ENCODE measurements at regions not wholly inside any gene's neighbourhood (a gene's known extent, or its start where the extent isn't known, plus 50 kb on each side); places are given as distances from the start of the nearest gene placed in this dataset.
A peak's percentile ranks its signal among the peaks of the same experiment; 100 is the strongest.
"Not testable (repeated sequence)": the region's sequence is repeated elsewhere in the genome, so short reads cannot be mapped to it uniquely, and the experiment has no call there.

DNA sequence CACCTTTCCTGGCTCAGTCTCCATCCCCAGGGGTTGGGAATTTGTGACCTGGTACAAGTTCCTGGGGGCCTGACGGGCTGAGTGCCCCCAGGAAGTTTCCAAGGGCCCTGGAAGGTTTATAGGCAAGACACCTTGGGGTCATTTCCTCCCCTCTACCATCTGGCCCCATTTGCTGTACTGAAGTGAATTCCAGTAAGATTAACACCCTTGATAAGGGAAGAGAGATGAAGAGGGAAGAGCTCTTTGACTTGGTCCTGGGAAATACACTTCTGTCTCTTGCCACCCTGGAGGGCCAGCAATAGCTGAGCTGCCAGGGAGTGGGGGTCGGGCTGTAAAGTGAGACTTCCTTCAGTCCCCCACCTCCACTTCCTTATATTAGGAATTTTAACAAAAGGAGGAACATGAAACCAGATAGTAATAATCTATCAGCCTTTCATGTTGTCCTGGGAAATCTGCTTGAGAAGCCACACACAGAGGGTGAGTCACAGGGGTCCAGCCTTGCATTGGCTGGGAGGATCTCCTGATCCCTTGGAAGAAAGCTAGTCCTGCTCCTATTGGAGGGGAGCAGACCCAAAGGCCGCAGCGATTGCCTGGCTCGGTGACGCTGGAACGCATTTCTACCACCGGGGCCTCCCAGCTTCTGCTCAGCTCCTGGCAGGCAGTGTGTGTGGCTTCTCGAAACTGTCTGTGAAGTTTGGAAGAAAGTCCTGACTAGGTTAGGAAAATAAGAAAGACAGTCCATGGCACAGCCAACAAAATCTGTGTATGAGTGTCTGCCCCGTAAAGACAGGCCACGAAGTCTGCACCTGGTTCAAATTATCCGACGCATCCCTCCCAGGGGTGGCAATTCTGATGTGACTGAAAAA is 87.3 kb downstream of the ACAA2 start:
- Histone ChIP-seq H3K27ac (no peak overlapping the region), H3K27me3 (no peaks in the 10 kb centered on the region), H3K4me1 (peaks cover 34% of the 10 kb centered on the region), H3K4me3 (no peak overlapping the region), H3K9me3 (no peaks in the 10 kb centered on the region), H3K36me3 (no peaks in the 10 kb centered on the region)
- intact Hi-C loops (cut with DNase I): no loop called here
- DNase-seq: no peak
- TF ChIP-seq, protein P1, sequence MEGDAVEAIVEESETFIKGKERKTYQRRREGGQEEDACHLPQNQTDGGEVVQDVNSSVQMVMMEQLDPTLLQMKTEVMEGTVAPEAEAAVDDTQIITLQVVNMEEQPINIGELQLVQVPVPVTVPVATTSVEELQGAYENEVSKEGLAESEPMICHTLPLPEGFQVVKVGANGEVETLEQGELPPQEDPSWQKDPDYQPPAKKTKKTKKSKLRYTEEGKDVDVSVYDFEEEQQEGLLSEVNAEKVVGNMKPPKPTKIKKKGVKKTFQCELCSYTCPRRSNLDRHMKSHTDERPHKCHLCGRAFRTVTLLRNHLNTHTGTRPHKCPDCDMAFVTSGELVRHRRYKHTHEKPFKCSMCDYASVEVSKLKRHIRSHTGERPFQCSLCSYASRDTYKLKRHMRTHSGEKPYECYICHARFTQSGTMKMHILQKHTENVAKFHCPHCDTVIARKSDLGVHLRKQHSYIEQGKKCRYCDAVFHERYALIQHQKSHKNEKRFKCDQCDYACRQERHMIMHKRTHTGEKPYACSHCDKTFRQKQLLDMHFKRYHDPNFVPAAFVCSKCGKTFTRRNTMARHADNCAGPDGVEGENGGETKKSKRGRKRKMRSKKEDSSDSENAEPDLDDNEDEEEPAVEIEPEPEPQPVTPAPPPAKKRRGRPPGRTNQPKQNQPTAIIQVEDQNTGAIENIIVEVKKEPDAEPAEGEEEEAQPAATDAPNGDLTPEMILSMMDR (IDR thresholded peaks at IDR 0.05): no peak
- ATAC-seq: peak; percentile 49

DNA sequence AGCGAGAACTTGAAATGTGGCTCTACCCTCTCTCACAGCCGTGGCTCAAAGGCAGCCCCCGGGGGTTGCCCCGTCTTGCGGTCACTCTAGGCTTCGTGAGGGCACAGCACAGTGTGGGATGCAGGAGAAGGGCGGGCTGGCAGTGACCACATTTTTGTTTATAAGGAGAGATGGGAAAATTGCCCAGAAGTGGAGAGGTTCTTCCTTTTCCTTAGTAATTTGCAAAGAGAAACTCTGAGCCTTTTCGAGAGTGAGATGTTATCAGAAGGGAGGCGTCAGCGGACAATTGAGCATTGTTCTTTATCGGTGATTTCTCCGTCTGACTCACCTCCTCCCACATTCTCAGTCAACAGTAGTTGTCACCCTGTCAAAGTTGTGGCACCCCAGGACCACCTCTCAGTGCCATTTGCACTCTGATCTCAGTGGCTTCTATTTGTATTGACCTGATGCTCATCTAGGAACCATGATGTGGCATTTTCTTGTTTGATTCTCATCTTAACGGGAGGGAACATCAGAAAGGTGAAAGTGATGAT is 89.6 kb downstream of the ACAA2 start:
- intact Hi-C loops (cut with DNase I): no loop called here
- TF ChIP-seq, protein P1 (IDR thresholded peaks at IDR 0.05): no peak

DNA sequence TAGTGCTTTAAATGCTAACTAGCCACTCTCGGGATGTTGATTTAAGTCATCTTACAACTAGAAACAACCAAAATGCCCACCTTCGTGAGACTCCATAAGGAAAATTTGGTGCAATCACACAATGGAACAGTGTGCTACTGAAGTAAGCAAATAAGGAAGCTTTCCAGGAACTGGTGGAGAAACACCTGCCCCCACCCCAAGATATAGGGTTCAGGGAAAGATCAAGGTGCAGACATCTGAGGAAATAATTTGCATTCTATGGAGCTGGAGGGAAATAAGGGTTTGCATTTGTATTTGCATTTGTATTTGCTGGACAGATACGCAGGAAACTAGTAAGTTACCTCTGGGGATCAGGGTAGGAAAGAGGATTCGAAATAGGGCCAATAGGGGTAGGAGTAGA is 90.9 kb downstream of the ACAA2 start:
- H3K36me3 ChIP-seq: no peaks in the 10 kb centered on the region
- intact Hi-C loops (cut with DNase I): no loop called here
- H3K4me3 ChIP-seq: no peak overlapping the region
- peaks cover 15% of the 10 kb centered on the region for H3K4me1 ChIP-seq
- no peaks in the 10 kb centered on the region for H3K27me3 ChIP-seq
- TF ChIP-seq, protein P1 (IDR thresholded peaks at IDR 0.05): no peak
- ATAC-seq (no peak), DNase-seq (no peak)
- H3K27ac ChIP-seq: no peak overlapping the region
- no peaks in the 10 kb centered on the region for H3K9me3 ChIP-seq

More for the DNA sequence above, 89.6 kb downstream of the ACAA2 start:
- Histone ChIP-seq H3K27ac (no peak overlapping the region), H3K4me1 (peaks cover 16% of the 10 kb centered on the region), H3K4me3 (no peak overlapping the region), H3K27me3 (no peaks in the 10 kb centered on the region), H3K36me3 (no peaks in the 10 kb centered on the region), H3K9me3 (no peaks in the 10 kb centered on the region)
- ATAC-seq (peak; percentile 60), DNase-seq (no peak)

DNA sequence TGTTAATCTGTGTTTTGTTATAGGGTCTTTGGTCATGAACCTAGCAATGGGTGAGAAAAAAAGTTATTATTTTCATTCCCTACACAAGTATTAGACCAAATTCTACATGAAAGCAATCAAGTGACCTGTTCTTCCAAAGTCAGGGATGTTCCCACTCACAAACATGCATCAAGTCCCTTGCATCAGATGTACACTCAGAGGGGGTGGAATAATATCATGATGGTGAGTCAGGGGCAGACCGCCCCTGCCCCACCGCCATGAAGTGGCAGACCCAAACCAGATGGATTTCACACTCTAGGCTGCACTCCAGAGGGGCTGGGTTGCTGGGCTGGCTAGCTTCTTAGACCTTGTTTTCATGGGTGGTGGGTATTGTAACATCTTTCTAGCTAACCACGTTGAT is 91.4 kb downstream of the ACAA2 start:
- H3K4me3 ChIP-seq: no peak overlapping the region
- no peaks in the 10 kb centered on the region for H3K9me3 ChIP-seq
- no peaks in the 10 kb centered on the region for H3K27me3 ChIP-seq
- H3K4me1 ChIP-seq: peaks cover 15% of the 10 kb centered on the region
- intact Hi-C loops (cut with DNase I): no loop called here
- TF ChIP-seq, protein P1 (IDR thresholded peaks at IDR 0.05): no peak
- ATAC-seq (no peak), DNase-seq (no peak)
- no peak overlapping the region for H3K27ac ChIP-seq
- H3K36me3 ChIP-seq: no peaks in the 10 kb centered on the region

DNA sequence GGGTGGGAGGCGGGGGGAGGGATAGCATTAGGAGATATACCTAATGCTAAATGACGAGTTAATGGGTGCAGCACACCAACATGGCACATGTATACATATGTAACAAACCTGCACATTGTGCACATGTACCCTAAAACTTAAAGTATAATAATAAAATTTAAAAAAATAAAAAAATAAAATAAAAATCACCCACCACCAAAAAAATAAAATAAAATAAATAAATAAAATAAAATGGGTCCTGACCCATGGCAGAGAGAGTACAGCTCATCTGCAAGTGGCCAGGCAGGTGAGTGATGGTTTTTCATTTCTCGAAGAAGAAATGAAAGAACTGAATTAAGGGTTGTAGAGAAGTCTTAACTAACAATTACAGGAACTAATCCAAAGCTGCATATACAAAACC is 92.4 kb downstream of the ACAA2 start:
- H3K27me3 ChIP-seq; DNase-seq; H3K36me3 ChIP-seq; H3K9me3 ChIP-seq; H3K4me3 ChIP-seq; ATAC-seq; H3K27ac ChIP-seq; intact Hi-C loops (cut with DNase I): not testable (repeated sequence)
- H3K4me1 ChIP-seq: peaks cover 11% of the 10 kb centered on the region

DNA sequence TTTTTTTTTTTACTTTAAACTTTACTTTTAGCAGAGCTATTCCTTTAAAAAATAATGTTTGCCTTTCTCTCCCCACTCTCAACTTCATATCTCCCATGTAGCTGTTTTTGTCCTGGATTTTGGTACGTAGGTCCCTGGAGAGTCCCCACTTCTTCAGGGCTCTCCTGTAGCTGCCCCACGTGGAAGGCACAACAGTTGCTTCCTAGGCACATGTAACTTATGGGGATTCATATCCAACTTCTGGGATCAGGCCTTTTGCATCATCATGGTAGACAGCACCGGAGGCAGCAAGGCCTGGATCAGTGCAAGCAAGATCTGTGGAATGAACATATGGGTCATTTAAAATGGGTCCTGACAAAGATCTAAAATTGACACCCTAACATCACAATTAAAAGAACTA is 95.7 kb downstream of the ACAA2 start:
- intact Hi-C loops (cut with DNase I): no loop called here
- TF ChIP-seq, protein P1 (IDR thresholded peaks at IDR 0.05): no peak
- Histone ChIP-seq H3K4me1 (no peaks in the 10 kb centered on the region), H3K27ac (no peak overlapping the region), H3K9me3 (no peaks in the 10 kb centered on the region), H3K36me3 (no peaks in the 10 kb centered on the region), H3K27me3 (no peaks in the 10 kb centered on the region), H3K4me3 (no peak overlapping the region)
- DNase-seq: no peak
- ATAC-seq: no peak
